Neuronal stem cell (in vitro differentiated cells): ENCODE measurements at regions not wholly inside any gene's neighbourhood (a gene's known extent, or its start where the extent isn't known, plus 50 kb on each side); places are given as distances from the start of the nearest gene placed in this dataset.

ENCODE experiments used
- DNase-seq: peaks from one replicate; pipeline ENCODE4 v3.0.0-alpha.2; 2013; ENCODE audit warnings: low spot score
- H2AFZ ChIP-seq: one replicate; pipeline ENCODE4 v1.6.1; 2013; ENCODE audit warnings: mild to moderate bottlenecking, low read length, inconsistent platforms
- H2AK5ac ChIP-seq: 2 replicates; pipeline ENCODE4 v1.6.1; 2013; ENCODE audit warnings: low read depth, mild to moderate bottlenecking, inconsistent platforms, low read length, moderate library complexity, mixed read lengths
- H2BK120ac ChIP-seq: 2 replicates; pipeline ENCODE4 v1.6.1; 2013; ENCODE audit warnings: low read depth, mild to moderate bottlenecking, inconsistent platforms, low read length, moderate library complexity, mixed read lengths
- H2BK12ac ChIP-seq: one replicate; pipeline ENCODE4 v1.6.1; 2013; ENCODE audit warnings: low read length, inconsistent platforms
- H2BK15ac ChIP-seq: 2 replicates; pipeline ENCODE4 v1.6.1; 2013; ENCODE audit warnings: mild to moderate bottlenecking, low read length, inconsistent platforms, mixed read lengths
- H2BK5ac ChIP-seq: one replicate; pipeline ENCODE4 v1.6.1; 2013; ENCODE audit warnings: inconsistent platforms, mild to moderate bottlenecking, low read length, moderate library complexity
- H3K14ac ChIP-seq: one replicate; pipeline ENCODE4 v1.6.1; 2013; ENCODE audit warnings: low read length, inconsistent platforms
- H3K18ac ChIP-seq: 2 replicates; pipeline ENCODE4 v1.6.1; 2013; ENCODE audit warnings: low read length, inconsistent platforms
- H3K23ac ChIP-seq: 2 replicates; pipeline ENCODE4 v1.6.1; 2013; ENCODE audit warnings: low read depth, mild to moderate bottlenecking, mixed read lengths, low read length, inconsistent platforms; ENCODE audit not compliant: poor library complexity
- H3K27ac ChIP-seq: replicated peaks from 3 replicates; pipeline ENCODE4 v1.5.1; 2013; ENCODE audit warnings: low read length, inconsistent platforms
- H3K27me3 ChIP-seq, 3 experiments: 2 replicates each; pipeline ENCODE4 v1.6.1; 2013; ENCODE audit warnings: low read length in 3 of 3, mild to moderate bottlenecking in 2 of 3, inconsistent platforms in 1 of 3, low read depth in 1 of 3, mixed read lengths in 1 of 3, moderate library complexity in 1 of 3; ENCODE audit not compliant: control insufficient read depth in 3 of 3, insufficient read depth in 3 of 3
- H3K36me3 ChIP-seq, 2 donors: replicated peaks in 1 of 2; 2 replicates each; pipeline ENCODE4 v1.6.1; 2013; ENCODE audit warnings: low read length in 2 of 2; ENCODE audit not compliant: control insufficient read depth in 2 of 2, insufficient read depth in 2 of 2
- H3K4ac ChIP-seq: 2 replicates; pipeline ENCODE4 v1.6.1; 2013; ENCODE audit warnings: inconsistent platforms, mild to moderate bottlenecking, low read length, moderate library complexity
- H3K4me1 ChIP-seq, 2 donors: 1 replicate in 1 of 2; 2 replicates in 1 of 2; pipeline ENCODE4 v1.6.1; 2013; ENCODE audit warnings: low read length in 2 of 2, low read depth in 1 of 2; ENCODE audit not compliant: control insufficient read depth in 2 of 2, insufficient read depth in 1 of 2
- H3K4me2 ChIP-seq: one replicate; pipeline ENCODE4 v1.6.1; 2013; ENCODE audit warnings: mild to moderate bottlenecking, low read length, inconsistent platforms; ENCODE audit not compliant: insufficient read depth, poor library complexity, severe bottlenecking
- H3K4me3 ChIP-seq, 2 donors: 2 replicates each; pipeline ENCODE4 v1.5.1; 2013; ENCODE audit warnings: low read length in 2 of 2, mild to moderate bottlenecking in 2 of 2, inconsistent platforms in 1 of 2, moderate library complexity in 1 of 2
- H3K79me1 ChIP-seq: one replicate; pipeline ENCODE4 v1.6.1; 2013; ENCODE audit warnings: low read depth, mild to moderate bottlenecking, inconsistent platforms, low read length, moderate library complexity
- H3K9ac ChIP-seq: one replicate; pipeline ENCODE4 v1.6.1; 2013; ENCODE audit warnings: mild to moderate bottlenecking, low read depth, low read length, inconsistent platforms; ENCODE audit not compliant: poor library complexity
- H3K9me3 ChIP-seq, 2 donors: replicated peaks in 1 of 2; 2 replicates each; pipeline versions ENCODE3 to v1.6.1; 2013; ENCODE audit warnings: low read length in 2 of 2, mild to moderate bottlenecking in 2 of 2, inconsistent platforms in 1 of 2, low read depth in 1 of 2, mixed read lengths in 1 of 2, moderate library complexity in 1 of 2; ENCODE audit not compliant: control insufficient read depth in 2 of 2, insufficient read depth in 1 of 2
- H4K8ac ChIP-seq: one replicate; pipeline ENCODE4 v1.6.1; 2013; ENCODE audit warnings: low read depth, mild to moderate bottlenecking, inconsistent platforms, low read length, moderate library complexity
- H4K91ac ChIP-seq: one replicate; pipeline ENCODE4 v1.6.1; 2013; ENCODE audit warnings: low read length, low read depth, mild to moderate bottlenecking, inconsistent platforms; ENCODE audit not compliant: poor library complexity
- WGBS, 2 donors: extraction: QIAGEN DNeasy Blood & Tissue Kit; methylation state at CpG; one replicate each; pipeline ENCODE4 v1.1.7; 2013; ENCODE audit warnings: missing lambda C conversion rate in 2 of 2, mixed read lengths in 1 of 2; ENCODE audit not compliant: insufficient read length in 2 of 2, insufficient replicate concordance in 1 of 2; ENCODE audit errors: extremely low coverage in 2 of 2; 5-methylcytosine and 5-hydroxymethylcytosine counted together

GRCh38 chr20:22285555-22285954, 298.8 kb downstream of the FOXA2 start:
- Histone ChIP-seq H3K4ac (no peak overlapping the region), H3K9me3 (no peaks in the 10 kb centered on the region), H2BK15ac (no peak overlapping the region), H3K27ac (no peak overlapping the region), H3K9ac (no peak overlapping the region), H2AFZ (no peak overlapping the region), H3K23ac (no peak overlapping the region), H2AK5ac (no peak overlapping the region), H3K4me3 (no peak overlapping the region), H3K18ac (no peak overlapping the region), H3K4me2 (no peak overlapping the region), H4K91ac (no peak overlapping the region), H3K27me3 (no peaks in the 10 kb centered on the region), H3K36me3 (no peaks in the 10 kb centered on the region), H2BK120ac (no peak overlapping the region), H2BK5ac (no peak overlapping the region), H3K4me1 (no peaks in the 10 kb centered on the region), H3K79me1 (no peaks in the 10 kb centered on the region), H3K14ac (no peak overlapping the region), H2BK12ac (no peak overlapping the region), H4K8ac (no peak overlapping the region)
- no peak for DNase-seq
- WGBS, 2 donors, result no CpG with 5 or more reads among the region's 1 CpG

GRCh38 chr20:22282696-22283095, 301.7 kb downstream of the FOXA2 start:
- no peak overlapping the region for H3K4ac ChIP-seq
- H3K4me3 ChIP-seq, result no peak overlapping the region
- no peaks in the 10 kb centered on the region for H3K9me3 ChIP-seq
- H4K91ac ChIP-seq, result no peak overlapping the region
- H2AK5ac ChIP-seq, result no peak overlapping the region
- no peak overlapping the region for H3K23ac ChIP-seq
- no peak overlapping the region for H4K8ac ChIP-seq
- no peaks in the 10 kb centered on the region for H3K36me3 ChIP-seq
- H2BK120ac ChIP-seq, result no peak overlapping the region
- H2BK5ac ChIP-seq, result no peak overlapping the region
- H3K79me1 ChIP-seq, result no peaks in the 10 kb centered on the region
- H3K18ac ChIP-seq, result no peak overlapping the region
- no peak for DNase-seq
- H2BK12ac ChIP-seq, result no peak overlapping the region
- no peak overlapping the region for H3K4me2 ChIP-seq
- no peak overlapping the region for H3K14ac ChIP-seq
- H2AFZ ChIP-seq, result no peak overlapping the region
- WGBS, 2 donors, result no CpG with 5 or more reads among the region's 3 CpGs
- no peak overlapping the region for H3K27ac ChIP-seq
- H3K9ac ChIP-seq, result no peak overlapping the region
- no peaks in the 10 kb centered on the region for H3K27me3 ChIP-seq
- no peaks in the 10 kb centered on the region for H3K4me1 ChIP-seq
- no peak overlapping the region for H2BK15ac ChIP-seq

DNA sequence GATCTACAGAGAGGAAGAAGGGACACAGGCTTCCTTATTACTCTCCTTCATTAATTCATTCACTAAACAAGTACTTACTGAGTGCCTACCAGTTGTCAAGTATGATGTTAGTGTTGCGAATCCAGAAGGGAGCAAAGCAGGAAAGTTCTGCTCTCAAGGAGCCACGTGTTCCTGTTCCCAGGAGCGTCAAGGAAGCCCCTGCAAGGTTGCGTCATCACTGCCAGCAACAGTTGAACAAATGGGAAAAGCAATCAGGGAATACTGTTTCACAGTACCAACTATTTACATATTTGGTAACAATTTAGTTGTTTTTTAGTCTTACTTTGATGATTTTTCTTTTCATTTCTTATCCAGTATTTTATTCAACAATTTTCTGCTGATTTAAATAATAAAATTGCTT, 310.0 kb downstream of the FOXA2 start:
- no peaks in the 10 kb centered on the region for H3K27me3 ChIP-seq
- no peak overlapping the region for H2BK15ac ChIP-seq
- no peak overlapping the region for H2AK5ac ChIP-seq
- WGBS, 2 donors, result no CpG with 5 or more reads among the region's 4 CpGs
- no peak overlapping the region for H3K9ac ChIP-seq
- H2AFZ ChIP-seq, result no peak overlapping the region
- no peak overlapping the region for H4K91ac ChIP-seq
- H3K79me1 ChIP-seq, result no peaks in the 10 kb centered on the region
- no peak overlapping the region for H3K4me2 ChIP-seq
- H3K27ac ChIP-seq, result no peak overlapping the region
- no peak overlapping the region for H2BK5ac ChIP-seq
- no peak overlapping the region for H2BK120ac ChIP-seq
- no peak overlapping the region for H3K18ac ChIP-seq
- no peak overlapping the region for H3K14ac ChIP-seq
- H2BK12ac ChIP-seq, result no peak overlapping the region
- no peak overlapping the region for H3K23ac ChIP-seq
- no peak overlapping the region for H3K4me3 ChIP-seq
- H4K8ac ChIP-seq, result no peak overlapping the region
- peaks cover 0 to 2% of the 10 kb centered on the region in 2 donors for H3K9me3 ChIP-seq
- DNase-seq, result no peak
- no peak overlapping the region for H3K4ac ChIP-seq
- H3K4me1 ChIP-seq, result no peaks in the 10 kb centered on the region
- H3K36me3 ChIP-seq, result no peaks in the 10 kb centered on the region

DNA sequence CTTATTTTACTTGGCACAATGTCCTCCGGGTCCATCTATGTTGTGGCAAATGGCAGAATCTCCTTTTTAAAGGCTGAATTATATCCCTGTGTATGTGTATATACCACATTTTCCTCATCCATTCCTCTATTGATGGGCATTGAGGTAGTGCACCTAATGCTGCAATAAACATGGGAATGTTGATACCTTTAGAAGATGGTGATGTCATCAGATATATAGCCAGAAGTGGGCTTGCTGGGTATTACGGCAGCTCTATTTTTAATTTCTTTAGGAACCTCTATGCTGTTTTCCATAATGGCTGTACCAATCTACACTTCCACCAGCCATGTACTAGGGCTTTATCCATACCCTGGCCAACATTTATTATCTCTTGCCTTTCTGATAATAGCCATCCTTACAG, 315.7 kb downstream of the FOXA2 start:
- no peaks in the 10 kb centered on the region for H3K4me1 ChIP-seq
- H3K27ac ChIP-seq, result no peak overlapping the region
- no peak overlapping the region for H4K8ac ChIP-seq
- H3K9me3 ChIP-seq, result no peaks in the 10 kb centered on the region
- H3K4ac ChIP-seq, result no peak overlapping the region
- H2BK15ac ChIP-seq, result no peak overlapping the region
- no peak overlapping the region for H3K9ac ChIP-seq
- no peaks in the 10 kb centered on the region for H3K36me3 ChIP-seq
- H2BK5ac ChIP-seq, result no peak overlapping the region
- no peak overlapping the region for H2BK12ac ChIP-seq
- no peak overlapping the region for H3K23ac ChIP-seq
- H3K14ac ChIP-seq, result no peak overlapping the region
- no peaks in the 10 kb centered on the region for H3K27me3 ChIP-seq
- no peaks in the 10 kb centered on the region for H3K79me1 ChIP-seq
- H3K4me2 ChIP-seq, result no peak overlapping the region
- no peak for DNase-seq
- no peak overlapping the region for H4K91ac ChIP-seq
- no peak overlapping the region for H3K18ac ChIP-seq
- no peak overlapping the region for H2AK5ac ChIP-seq
- H3K4me3 ChIP-seq, result no peak overlapping the region
- H2BK120ac ChIP-seq, result no peak overlapping the region
- H2AFZ ChIP-seq, result no peak overlapping the region
- WGBS, 2 donors, result no CpG with 5 or more reads among the region's 2 CpGs
